Choroid plexus epithelial cell (primary cell): ENCODE measurements at regions not wholly inside any gene's neighbourhood (a gene's known extent, or its start where the extent isn't known, plus 50 kb on each side); places are given as distances from the start of the nearest gene placed in this dataset.
A peak's percentile ranks its signal among the peaks of the same experiment; 100 is the strongest.

Experiments
- DNase-seq: peaks from one replicate; pipeline ENCODE4 v3.0.0-alpha.2; 2010; ENCODE audit warnings: low read depth
- H3K4me3 ChIP-seq: 2 replicates; pipeline ENCODE4 v1.5.1; 2011; ENCODE audit warnings: low read depth, mild to moderate bottlenecking, control low read depth, low read length, moderate library complexity
- CTCF ChIP-seq: conservative IDR thresholded peaks from 2 replicates; pipeline ENCODE4 v1.5.1; 2011; ENCODE audit warnings: low read depth, mild to moderate bottlenecking, control low read depth, inconsistent platforms, low read length, moderate library complexity

- TF ChIP-seq CTCF, result no peak
- H3K4me3 ChIP-seq, result no peak overlapping the region
- no peak for DNase-seq
Observed at GRCh38 chr9:20114974-20115373, 326.1 kb upstream of the SLC24A2 start.

- TF ChIP-seq CTCF, result no peak
- no peak overlapping the region for H3K4me3 ChIP-seq
- no peak for DNase-seq
Observed at GRCh38 chr9:20112205-20112783, 323.5 kb upstream of the SLC24A2 start.

GRCh38 chr9:20111173-20111843 is 322.5 kb upstream of the SLC24A2 start:
- no peak overlapping the region for H3K4me3 ChIP-seq
- TF ChIP-seq CTCF, result no peak
- DNase-seq, result no peak

GRCh38 chr9:20095430-20096092 is 306.7 kb upstream of the SLC24A2 start:
- TF ChIP-seq CTCF, result no peak
- no peak for DNase-seq
- H3K4me3 ChIP-seq, result no peak overlapping the region

GRCh38 chr9:20092561-20092960 is 303.7 kb upstream of the SLC24A2 start:
- no peak for DNase-seq
- H3K4me3 ChIP-seq, result no peak overlapping the region
- no peak for TF ChIP-seq CTCF

- no peak overlapping the region for H3K4me3 ChIP-seq
- DNase-seq, result peak; percentile 76
- TF ChIP-seq CTCF, result no peak
Observed at GRCh38 chr9:20087481-20087880, 298.6 kb upstream of the SLC24A2 start.

- H3K4me3 ChIP-seq, result no peak overlapping the region
- no peak for TF ChIP-seq CTCF
- DNase-seq, result no peak
Observed at GRCh38 chr9:20085842-20086241, 297.0 kb upstream of the SLC24A2 start.
